GM23338 (cell line): ENCODE measurements at regions not wholly inside any gene's neighbourhood (a gene's known extent, or its start where the extent isn't known, plus 50 kb on each side); places are given as distances from the start of the nearest gene placed in this dataset.
"Not testable (repeated sequence)": the region's sequence is repeated elsewhere in the genome, so short reads cannot be mapped to it uniquely, and the experiment has no call there.

Source experiments
- ATAC-seq: fragments of 200-7000 bp; cut with Tn5 transposase; 3 replicates; pipeline ENCODE4 v1.9.1; 2020
- DNase-seq: peaks from one replicate; pipeline ENCODE4 v3.0.0-alpha.2; 2015; ENCODE audit warnings: low spot score
- H2AFZ ChIP-seq: fragments of 200-600 bp; sonication (generic); 2 replicates; pipeline ENCODE4 v1.8.0; 2016; ENCODE audit warnings: antibody characterized with exemption, mild to moderate bottlenecking, moderate library complexity
- H3F3A ChIP-seq: fragments of 200-600 bp; sonication (generic); replicated peaks from 2 replicates; pipeline ENCODE4 v1.8.0; 2017; ENCODE audit warnings: antibody characterized with exemption, mixed run types, low read depth
- H3K27ac ChIP-seq: fragments of 200-600 bp; sonication (generic); 2 replicates; pipeline ENCODE4 v1.6.1; 2016; ENCODE audit warnings: low read depth
- H3K27me3 ChIP-seq: fragments of 200-600 bp; sonication (generic); 2 replicates; pipeline ENCODE4 v1.8.0; 2016; ENCODE audit warnings: mild to moderate bottlenecking, mixed run types, moderate library complexity; ENCODE audit not compliant: insufficient read depth
- H3K36me3 ChIP-seq: fragments of 200-600 bp; sonication (generic); 2 replicates; pipeline ENCODE4 v1.8.0; 2016; ENCODE audit warnings: mild to moderate bottlenecking; ENCODE audit not compliant: insufficient read depth
- H3K4me1 ChIP-seq: fragments of 200-600 bp; sonication (generic); 2 replicates; pipeline ENCODE4 v1.8.0; 2016; ENCODE audit warnings: mild to moderate bottlenecking, moderate library complexity; ENCODE audit not compliant: insufficient read depth
- H3K4me2 ChIP-seq: fragments of 200-600 bp; sonication (generic); 2 replicates; pipeline ENCODE4 v1.7.1; 2017; ENCODE audit warnings: mixed run types
- H3K4me3 ChIP-seq: fragments of 200-600 bp; sonication (generic); 2 replicates; pipeline ENCODE4 v1.6.1; 2016; ENCODE audit warnings: mixed run types
- H3K79me2 ChIP-seq: fragments of 200-600 bp; sonication (generic); replicated peaks from 2 replicates; pipeline ENCODE4 v1.8.0; 2017; ENCODE audit warnings: mild to moderate bottlenecking; ENCODE audit not compliant: insufficient read depth
- H3K9me2 ChIP-seq: fragments of 200-600 bp; sonication (generic); 2 replicates; pipeline ENCODE4 v1.8.0; 2017; ENCODE audit not compliant: insufficient read depth
- H4K20me1 ChIP-seq: fragments of 200-600 bp; sonication (generic); replicated peaks from 2 replicates; pipeline ENCODE4 v1.8.0; 2017; ENCODE audit warnings: mild to moderate bottlenecking; ENCODE audit not compliant: insufficient read depth
- H3K27ac Mint-ChIP-seq: 2 replicates; pipeline ENCODE4 v1.8.0; 2020; ENCODE audit warnings: inconsistent platforms, mild to moderate bottlenecking, moderate library complexity, mixed read lengths
- H3K27me3 Mint-ChIP-seq: 3 replicates; pipeline ENCODE4 v1.8.0; 2022; ENCODE audit warnings: low read depth, mild to moderate bottlenecking, moderate library complexity, mixed read lengths, inconsistent platforms; ENCODE audit not compliant: insufficient read depth, poor library complexity
- H3K36me3 Mint-ChIP-seq: 3 replicates; pipeline ENCODE4 v1.8.0; 2021; ENCODE audit warnings: low read depth, mild to moderate bottlenecking, inconsistent platforms, moderate library complexity, mixed read lengths
- H3K4me1 Mint-ChIP-seq: 3 replicates; pipeline ENCODE4 v1.8.0; 2020; ENCODE audit warnings: mild to moderate bottlenecking, inconsistent platforms, mixed read lengths
- H3K4me3 Mint-ChIP-seq: 3 replicates; pipeline ENCODE4 v1.8.0; 2021; ENCODE audit warnings: moderate library complexity, mild to moderate bottlenecking, inconsistent platforms, mixed read lengths
- H3K9me3 Mint-ChIP-seq: 3 replicates; pipeline ENCODE4 v1.8.0; 2020; ENCODE audit warnings: moderate library complexity, mild to moderate bottlenecking, inconsistent platforms, mixed read lengths
- EZH2 ChIP-seq: fragments of 200-600 bp; sonication (generic); IDR thresholded peaks from one replicate; pipeline ENCODE4 v1.8.0; 2017; ENCODE audit warnings: antibody characterized with exemption, mild to moderate bottlenecking, low read depth; ENCODE audit not compliant: unreplicated experiment
- JUNB ChIP-seq: IDR thresholded peaks from one replicate; pipeline ENCODE4 v1.6.1; 2016; ENCODE audit warnings: antibody characterized with exemption; ENCODE audit not compliant: unreplicated experiment
- NANOG ChIP-seq: IDR thresholded peaks from 2 replicates; pipeline ENCODE4 v1.6.1; 2016; ENCODE audit warnings: antibody characterized with exemption, borderline replicate concordance
- TF ChIP-seq, protein P1 (sequence below): fragments of 250-450 bp; sonication (Bioruptor Pico); IDR thresholded peaks from 2 replicates; pipeline ENCODE4 v1.5.0; 2020; ENCODE audit warnings: mild to moderate bottlenecking, moderate library complexity
- TF ChIP-seq, protein P2 (sequence below): IDR thresholded peaks from one replicate; pipeline ENCODE4 v1.6.1; 2018; ENCODE audit warnings: antibody characterized with exemption; ENCODE audit not compliant: unreplicated experiment

DNA sequence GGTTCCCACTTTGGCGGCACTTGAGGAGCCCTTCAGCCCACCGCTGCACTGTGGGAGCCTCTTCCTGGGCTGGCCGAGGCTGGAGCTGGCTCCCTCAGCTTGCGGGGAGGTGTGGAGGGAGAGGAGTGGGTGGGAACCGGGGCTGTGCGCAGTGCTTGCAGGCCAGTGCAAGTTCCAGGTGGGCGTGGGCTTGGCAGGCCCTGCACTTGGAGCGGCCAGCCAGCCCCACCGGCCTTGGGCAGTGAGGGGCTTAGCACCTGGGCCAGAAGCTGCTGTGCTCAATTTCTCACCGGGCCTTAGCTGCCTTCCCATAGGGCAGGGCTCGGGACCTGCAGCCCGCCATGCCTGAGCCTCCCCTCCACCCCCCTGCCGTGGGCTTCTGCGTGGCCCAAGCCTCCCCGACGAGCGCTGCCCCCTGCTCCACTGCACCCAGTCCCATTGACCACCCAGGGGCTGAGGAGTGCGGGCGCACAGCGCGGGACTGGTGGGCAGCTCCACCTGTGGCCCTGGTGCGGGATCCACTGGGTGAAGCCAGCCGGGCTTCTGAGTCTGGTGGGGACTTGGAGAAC, 474.3 kb downstream of the MID1IP1 start (continued):
- TF ChIP-seq, protein P1, sequence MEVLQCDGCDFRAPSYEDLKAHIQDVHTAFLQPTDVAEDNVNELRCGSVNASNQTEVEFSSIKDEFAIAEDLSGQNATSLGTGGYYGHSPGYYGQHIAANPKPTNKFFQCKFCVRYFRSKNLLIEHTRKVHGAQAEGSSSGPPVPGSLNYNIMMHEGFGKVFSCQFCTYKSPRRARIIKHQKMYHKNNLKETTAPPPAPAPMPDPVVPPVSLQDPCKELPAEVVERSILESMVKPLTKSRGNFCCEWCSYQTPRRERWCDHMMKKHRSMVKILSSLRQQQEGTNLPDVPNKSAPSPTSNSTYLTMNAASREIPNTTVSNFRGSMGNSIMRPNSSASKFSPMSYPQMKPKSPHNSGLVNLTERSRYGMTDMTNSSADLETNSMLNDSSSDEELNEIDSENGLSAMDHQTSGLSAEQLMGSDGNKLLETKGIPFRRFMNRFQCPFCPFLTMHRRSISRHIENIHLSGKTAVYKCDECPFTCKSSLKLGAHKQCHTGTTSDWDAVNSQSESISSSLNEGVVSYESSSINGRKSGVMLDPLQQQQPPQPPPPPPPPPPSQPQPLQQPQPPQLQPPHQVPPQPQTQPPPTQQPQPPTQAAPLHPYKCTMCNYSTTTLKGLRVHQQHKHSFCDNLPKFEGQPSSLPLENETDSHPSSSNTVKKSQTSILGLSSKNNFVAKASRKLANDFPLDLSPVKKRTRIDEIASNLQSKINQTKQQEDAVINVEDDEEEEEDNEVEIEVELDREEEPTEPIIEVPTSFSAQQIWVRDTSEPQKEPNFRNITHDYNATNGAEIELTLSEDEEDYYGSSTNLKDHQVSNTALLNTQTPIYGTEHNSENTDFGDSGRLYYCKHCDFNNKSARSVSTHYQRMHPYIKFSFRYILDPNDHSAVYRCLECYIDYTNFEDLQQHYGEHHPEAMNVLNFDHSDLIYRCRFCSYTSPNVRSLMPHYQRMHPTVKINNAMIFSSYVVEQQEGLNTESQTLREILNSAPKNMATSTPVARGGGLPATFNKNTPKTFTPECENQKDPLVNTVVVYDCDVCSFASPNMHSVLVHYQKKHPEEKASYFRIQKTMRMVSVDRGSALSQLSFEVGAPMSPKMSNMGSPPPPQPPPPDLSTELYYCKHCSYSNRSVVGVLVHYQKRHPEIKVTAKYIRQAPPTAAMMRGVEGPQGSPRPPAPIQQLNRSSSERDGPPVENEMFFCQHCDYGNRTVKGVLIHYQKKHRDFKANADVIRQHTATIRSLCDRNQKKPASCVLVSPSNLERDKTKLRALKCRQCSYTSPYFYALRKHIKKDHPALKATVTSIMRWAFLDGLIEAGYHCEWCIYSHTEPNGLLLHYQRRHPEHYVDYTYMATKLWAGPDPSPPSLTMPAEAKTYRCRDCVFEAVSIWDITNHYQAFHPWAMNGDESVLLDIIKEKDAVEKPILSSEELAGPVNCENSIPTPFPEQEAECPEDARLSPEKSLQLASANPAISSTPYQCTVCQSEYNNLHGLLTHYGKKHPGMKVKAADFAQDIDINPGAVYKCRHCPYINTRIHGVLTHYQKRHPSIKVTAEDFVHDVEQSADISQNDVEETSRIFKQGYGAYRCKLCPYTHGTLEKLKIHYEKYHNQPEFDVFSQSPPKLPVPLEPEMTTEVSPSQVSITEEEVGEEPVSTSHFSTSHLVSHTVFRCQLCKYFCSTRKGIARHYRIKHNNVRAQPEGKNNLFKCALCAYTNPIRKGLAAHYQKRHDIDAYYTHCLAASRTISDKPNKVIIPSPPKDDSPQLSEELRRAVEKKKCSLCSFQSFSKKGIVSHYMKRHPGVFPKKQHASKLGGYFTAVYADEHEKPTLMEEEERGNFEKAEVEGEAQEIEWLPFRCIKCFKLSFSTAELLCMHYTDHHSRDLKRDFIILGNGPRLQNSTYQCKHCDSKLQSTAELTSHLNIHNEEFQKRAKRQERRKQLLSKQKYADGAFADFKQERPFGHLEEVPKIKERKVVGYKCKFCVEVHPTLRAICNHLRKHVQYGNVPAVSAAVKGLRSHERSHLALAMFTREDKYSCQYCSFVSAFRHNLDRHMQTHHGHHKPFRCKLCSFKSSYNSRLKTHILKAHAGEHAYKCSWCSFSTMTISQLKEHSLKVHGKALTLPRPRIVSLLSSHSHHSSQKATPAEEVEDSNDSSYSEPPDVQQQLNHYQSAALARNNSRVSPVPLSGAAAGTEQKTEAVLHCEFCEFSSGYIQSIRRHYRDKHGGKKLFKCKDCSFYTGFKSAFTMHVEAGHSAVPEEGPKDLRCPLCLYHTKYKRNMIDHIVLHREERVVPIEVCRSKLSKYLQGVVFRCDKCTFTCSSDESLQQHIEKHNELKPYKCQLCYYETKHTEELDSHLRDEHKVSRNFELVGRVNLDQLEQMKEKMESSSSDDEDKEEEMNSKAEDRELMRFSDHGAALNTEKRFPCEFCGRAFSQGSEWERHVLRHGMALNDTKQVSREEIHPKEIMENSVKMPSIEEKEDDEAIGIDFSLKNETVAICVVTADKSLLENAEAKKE = no peak
- no peak for TF ChIP-seq EZH2
- no peak for TF ChIP-seq NANOG
- TF ChIP-seq, protein P2, sequence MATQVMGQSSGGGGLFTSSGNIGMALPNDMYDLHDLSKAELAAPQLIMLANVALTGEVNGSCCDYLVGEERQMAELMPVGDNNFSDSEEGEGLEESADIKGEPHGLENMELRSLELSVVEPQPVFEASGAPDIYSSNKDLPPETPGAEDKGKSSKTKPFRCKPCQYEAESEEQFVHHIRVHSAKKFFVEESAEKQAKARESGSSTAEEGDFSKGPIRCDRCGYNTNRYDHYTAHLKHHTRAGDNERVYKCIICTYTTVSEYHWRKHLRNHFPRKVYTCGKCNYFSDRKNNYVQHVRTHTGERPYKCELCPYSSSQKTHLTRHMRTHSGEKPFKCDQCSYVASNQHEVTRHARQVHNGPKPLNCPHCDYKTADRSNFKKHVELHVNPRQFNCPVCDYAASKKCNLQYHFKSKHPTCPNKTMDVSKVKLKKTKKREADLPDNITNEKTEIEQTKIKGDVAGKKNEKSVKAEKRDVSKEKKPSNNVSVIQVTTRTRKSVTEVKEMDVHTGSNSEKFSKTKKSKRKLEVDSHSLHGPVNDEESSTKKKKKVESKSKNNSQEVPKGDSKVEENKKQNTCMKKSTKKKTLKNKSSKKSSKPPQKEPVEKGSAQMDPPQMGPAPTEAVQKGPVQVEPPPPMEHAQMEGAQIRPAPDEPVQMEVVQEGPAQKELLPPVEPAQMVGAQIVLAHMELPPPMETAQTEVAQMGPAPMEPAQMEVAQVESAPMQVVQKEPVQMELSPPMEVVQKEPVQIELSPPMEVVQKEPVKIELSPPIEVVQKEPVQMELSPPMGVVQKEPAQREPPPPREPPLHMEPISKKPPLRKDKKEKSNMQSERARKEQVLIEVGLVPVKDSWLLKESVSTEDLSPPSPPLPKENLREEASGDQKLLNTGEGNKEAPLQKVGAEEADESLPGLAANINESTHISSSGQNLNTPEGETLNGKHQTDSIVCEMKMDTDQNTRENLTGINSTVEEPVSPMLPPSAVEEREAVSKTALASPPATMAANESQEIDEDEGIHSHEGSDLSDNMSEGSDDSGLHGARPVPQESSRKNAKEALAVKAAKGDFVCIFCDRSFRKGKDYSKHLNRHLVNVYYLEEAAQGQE = no peak
- TF ChIP-seq JUNB = no peak

DNA sequence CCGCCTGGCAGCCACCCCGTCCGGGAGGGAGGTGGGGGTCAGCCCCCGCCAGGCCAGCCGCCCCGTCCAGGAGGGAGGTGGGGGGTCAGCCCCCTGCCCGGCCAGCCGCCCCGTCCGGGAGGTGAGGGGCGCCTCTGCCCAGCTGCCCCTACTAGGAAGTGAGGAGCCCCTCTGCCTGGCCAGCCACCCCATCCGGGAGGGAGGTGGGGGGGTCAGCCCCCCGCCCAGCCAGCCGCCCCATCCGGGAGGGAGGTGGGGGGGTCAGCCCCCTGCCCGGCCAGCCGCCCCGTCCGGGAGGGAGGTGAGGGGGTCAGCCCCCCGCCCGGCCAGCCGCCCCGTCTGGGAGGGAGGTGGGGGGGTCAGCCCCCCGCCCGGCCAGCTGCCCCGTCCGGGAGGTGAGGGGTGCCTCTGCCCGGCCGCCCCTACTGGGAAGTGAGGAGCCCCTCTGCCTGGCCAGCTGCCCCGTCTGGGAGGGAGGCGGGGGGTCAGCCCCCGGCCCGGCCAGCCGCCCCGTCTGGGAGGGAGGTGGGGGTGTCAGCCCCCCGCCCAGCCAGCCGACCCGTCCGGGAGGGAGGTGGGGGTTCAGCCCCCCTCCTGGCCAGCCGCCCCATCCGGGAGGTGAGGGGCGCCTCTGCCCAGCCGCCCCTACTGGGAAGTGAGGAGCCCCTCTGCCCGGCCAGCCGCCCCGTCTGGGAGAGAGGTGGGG, 476.6 kb downstream of the MID1IP1 start:
- H3F3A ChIP-seq, H3K4me1 ChIP-seq, H3K9me2 ChIP-seq, H3K27ac ChIP-seq, H3K27me3 ChIP-seq, H3K27ac Mint-ChIP-seq, H3K4me1 Mint-ChIP-seq, H2AFZ ChIP-seq, DNase-seq, H4K20me1 ChIP-seq, H3K4me2 ChIP-seq, ATAC-seq, H3K36me3 ChIP-seq, H3K27me3 Mint-ChIP-seq, H3K79me2 ChIP-seq, H3K4me3 ChIP-seq, H3K4me3 Mint-ChIP-seq: not testable (repeated sequence)
- H3K36me3 Mint-ChIP-seq = peaks cover 11% of the 10 kb centered on the region
- peaks cover 19% of the 10 kb centered on the region for H3K9me3 Mint-ChIP-seq
